GM12872 (cell line): ENCODE measurements at regions not wholly inside any gene's neighbourhood (a gene's known extent, or its start where the extent isn't known, plus 50 kb on each side); places are given as distances from the start of the nearest gene placed in this dataset.

ENCODE experiments used
- CTCF ChIP-seq: IDR thresholded peaks from 3 replicates; pipeline ENCODE4 v1.5.1; 2011; ENCODE audit warnings: low read depth, mild to moderate bottlenecking, low read length, moderate library complexity; ENCODE audit not compliant: insufficient read depth

GRCh38 chr5:106399391-106399790 lies 1271.3 kb downstream of the EFNA5 start:
- TF ChIP-seq CTCF = no peak

GRCh38 chr5:106397700-106398099 lies 1273.0 kb downstream of the EFNA5 start:
- no peak for TF ChIP-seq CTCF

- TF ChIP-seq CTCF = no peak
These were observed 1277.5 kb downstream of the EFNA5 start for GRCh38 chr5:106393276-106393675.

GRCh38 chr5:106392766-106393165 lies 1278.0 kb downstream of the EFNA5 start:
- TF ChIP-seq CTCF = no peak

- no peak for TF ChIP-seq CTCF
These were observed 1284.5 kb downstream of the EFNA5 start for GRCh38 chr5:106386287-106386686.

- no peak for TF ChIP-seq CTCF
These were observed 1290.0 kb downstream of the EFNA5 start for GRCh38 chr5:106380736-106381135.

- no peak for TF ChIP-seq CTCF
These were observed 1294.2 kb downstream of the EFNA5 start for GRCh38 chr5:106376522-106376921.

GRCh38 chr5:106374956-106375355 lies 1295.8 kb downstream of the EFNA5 start:
- no peak for TF ChIP-seq CTCF
